GM21825 (cell line): ENCODE measurements at regions not wholly inside any gene's neighbourhood (a gene's known extent, or its start where the extent isn't known, plus 50 kb on each side); places are given as distances from the start of the nearest gene placed in this dataset.

Experiments used
- ATAC-seq: cut with Tn5 transposase; IDR thresholded peaks from one replicate; pipeline ENCODE4 v1.9.1; 2021; ENCODE audit warnings: mild to moderate bottlenecking, moderate library complexity; ENCODE audit not compliant: unreplicated experiment

GRCh38 chr5:30620481-30621085, 572.9 kb upstream of the CDH6 start:
- ATAC-seq, result no peak

DNA sequence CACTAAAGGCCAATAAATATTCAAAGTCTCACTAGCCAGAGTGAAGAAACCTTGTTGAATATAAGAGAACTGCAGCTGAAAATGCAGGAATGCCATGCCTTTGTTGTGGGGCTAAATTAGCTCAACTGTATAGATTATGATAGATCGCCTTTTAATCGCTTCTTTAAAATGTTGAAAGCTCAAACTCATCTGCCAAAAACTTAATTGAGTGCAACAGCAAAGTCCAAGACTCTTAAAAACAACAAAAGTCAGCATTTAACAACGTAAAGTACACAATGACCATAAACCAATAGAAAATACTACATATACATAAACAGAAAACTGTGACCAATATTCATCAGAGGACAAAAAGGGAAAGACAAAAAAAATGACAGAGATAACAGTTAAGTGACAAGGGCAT, 585.0 kb upstream of the CDH6 start:
- no peak for ATAC-seq

- ATAC-seq, result no peak
Measured at GRCh38 chr5:30607301-30607894, 586.1 kb upstream of the CDH6 start.

DNA sequence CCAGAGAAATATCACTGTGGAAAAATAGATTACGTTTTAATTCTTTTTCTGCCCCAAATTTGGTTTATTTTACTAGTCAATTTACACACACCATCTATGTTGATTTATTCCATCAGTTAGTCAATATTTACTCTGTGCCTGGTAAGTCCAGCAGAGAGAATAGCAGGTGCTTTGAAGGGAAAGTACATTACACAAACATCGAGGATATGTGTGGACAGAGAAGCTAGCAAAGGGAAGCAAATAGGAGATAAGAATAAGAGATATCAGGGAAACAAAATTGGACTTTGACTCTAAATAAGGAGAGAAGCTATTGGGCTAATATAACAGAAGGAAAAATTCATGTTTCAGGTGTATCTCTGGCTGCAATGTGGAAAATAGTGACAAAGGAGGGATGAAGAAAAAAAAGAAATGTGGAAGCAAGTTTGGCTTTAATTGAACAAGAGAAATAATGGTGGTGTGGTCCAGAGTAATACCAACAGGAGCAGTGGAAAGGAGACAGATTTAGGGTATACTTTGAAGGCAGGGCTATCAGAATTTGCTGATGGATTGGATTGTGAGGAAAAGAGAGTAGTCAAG, 587.7 kb upstream of the CDH6 start:
- ATAC-seq, result no peak

DNA sequence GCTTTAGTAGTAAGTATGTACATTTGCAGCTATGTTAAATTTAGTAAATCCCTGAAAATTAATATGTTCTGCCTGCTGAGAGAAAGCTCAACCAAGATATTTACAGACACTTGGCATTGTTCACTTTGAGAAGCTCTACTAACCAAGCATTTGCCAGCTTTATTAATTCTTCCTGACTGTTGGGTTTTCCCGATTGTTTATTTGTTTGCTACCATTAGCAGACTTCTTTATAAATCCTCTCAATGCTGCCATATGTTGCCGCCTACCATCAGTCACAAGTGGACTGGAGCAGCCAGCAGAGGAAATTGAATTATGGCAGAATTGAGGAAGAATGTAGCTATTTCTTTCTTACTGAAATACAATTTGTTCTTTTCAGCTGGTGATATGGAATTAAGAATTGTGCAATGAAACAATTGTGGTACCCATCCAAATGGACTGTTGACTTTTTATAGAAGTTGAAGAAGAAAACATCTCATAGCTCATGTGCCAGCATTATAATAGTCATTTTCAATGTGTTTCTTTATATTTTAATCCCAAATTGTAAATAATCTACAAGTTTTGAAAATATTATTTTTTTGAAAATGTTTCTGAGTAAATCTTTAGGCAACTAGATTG, 588.7 kb upstream of the CDH6 start:
- ATAC-seq, result no peak

DNA sequence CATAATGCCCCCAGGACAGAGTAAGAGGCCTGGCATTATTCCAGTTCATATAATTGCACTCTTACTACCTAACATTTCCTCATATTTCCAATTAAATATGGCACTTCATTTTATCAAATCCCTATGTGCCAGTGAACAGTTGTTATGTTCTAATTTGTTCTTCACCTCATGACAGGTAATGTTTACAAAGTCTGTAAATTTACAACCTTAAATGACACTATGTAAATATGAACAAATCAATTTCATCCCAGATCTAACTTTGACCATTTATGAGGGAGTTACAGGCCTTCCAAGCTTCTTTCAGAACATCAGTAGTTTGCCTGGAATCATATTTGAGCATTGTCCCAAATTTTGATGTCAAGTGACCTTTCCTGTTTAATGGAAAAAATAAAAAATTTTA, 592.6 kb upstream of the CDH6 start:
- ATAC-seq, result no peak

GRCh38 chr5:30596495-30597064, 596.9 kb upstream of the CDH6 start:
- no peak for ATAC-seq

GRCh38 chr5:30594331-30594730, 599.2 kb upstream of the CDH6 start:
- no peak for ATAC-seq

DNA sequence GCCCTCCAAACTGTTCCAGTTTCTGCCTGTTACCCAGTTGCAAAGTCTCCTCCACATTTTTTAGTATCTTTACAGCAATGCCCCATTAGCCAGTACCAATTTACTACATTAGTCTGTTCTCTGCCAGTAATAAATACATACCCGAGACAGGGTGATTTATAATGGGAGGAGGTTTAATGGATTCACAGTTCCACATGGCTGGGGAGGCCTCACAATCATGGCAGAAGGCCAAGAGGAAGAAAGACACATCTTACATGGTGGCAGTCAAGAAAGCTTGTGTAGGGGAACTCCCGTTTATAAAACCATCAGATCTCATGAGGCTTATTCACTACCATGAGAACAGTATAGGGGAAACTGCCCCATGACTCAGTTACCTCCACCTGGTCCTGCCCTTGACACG, 600.7 kb upstream of the CDH6 start:
- no peak for ATAC-seq

- ATAC-seq, result no peak
Measured at GRCh38 chr5:30581198-30581935, 612.1 kb upstream of the CDH6 start.

- ATAC-seq, result no peak
Measured at GRCh38 chr5:30574761-30575160, 618.7 kb upstream of the CDH6 start.

DNA sequence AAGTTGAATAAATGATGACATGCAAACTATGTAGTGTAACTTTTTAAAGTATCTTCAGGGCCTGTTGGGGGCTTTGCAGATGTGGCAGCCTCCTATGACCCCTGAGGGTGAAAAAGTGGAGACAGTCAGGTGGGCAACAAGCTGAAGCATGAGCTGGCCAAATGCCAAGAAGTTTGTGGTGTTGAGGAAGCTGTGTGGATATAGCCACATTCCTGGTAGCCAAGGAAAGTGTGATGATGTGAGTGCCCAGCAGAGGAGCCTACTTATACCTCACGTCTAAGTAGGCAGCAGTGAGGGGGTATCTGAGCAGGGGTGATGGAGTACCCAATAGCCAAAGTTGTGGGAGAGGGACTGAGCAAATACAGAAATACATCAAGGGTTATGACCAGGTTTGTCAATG, 621.2 kb upstream of the CDH6 start:
- no peak for ATAC-seq

DNA sequence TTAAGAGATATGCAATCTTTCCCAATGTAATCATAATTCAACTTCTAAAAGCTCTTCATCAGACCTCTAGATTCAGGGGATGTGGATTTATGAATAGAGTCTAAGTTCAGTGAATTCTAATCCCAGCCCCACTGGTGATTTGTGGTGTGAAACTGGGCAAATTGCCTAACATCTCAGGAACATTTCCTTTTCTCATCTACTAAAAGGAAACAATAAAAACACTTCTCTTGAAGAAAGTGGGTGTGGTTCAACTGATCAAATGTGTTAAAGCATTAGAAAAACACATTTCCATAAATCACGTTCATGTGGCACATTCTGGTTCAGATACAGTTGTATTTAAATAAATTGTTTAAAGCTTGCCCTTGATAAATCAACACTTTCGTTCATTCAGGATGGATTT, 631.7 kb upstream of the CDH6 start:
- ATAC-seq, result no peak

DNA sequence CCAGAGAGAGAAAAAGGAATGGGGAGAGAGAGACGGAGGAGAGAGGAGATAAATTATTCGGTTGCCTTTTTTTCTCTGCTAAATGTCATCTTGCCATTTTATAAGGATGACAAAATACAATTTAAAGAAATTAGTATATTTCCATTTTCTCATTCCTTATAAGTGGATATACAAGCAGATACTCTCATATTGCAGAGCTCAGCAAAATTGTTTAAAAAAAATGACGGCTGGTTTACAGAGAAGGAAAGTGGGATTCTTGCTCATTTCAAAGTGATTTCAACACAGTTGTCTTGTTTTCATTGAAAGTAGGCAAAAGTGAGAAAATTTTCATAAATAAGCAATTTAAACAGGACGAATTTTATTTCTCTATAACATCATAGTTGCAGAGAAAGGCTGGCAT, 641.9 kb upstream of the CDH6 start:
- no peak for ATAC-seq

GRCh38 chr5:30548580-30549305, 644.7 kb upstream of the CDH6 start:
- no peak for ATAC-seq

DNA sequence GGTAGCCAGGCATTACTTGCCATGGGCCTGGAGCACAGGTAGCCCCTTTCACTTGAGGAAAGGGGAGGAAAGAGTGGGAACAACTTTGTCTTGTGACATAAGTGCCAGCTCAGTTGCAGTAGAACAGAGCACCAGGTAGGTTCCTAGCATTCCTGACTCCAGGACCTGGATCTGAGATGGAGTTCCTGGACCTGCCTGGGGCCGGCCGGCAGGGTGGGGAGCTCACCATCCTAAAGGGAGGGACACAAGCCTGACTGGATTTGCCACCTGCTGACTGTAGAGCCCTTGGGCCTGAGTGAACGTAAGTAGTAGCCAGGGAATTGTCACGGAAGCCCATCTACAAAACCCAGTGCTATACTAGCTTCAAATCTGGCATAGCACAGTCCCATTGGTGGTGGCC, 653.3 kb upstream of the CDH6 start:
- no peak for ATAC-seq

DNA sequence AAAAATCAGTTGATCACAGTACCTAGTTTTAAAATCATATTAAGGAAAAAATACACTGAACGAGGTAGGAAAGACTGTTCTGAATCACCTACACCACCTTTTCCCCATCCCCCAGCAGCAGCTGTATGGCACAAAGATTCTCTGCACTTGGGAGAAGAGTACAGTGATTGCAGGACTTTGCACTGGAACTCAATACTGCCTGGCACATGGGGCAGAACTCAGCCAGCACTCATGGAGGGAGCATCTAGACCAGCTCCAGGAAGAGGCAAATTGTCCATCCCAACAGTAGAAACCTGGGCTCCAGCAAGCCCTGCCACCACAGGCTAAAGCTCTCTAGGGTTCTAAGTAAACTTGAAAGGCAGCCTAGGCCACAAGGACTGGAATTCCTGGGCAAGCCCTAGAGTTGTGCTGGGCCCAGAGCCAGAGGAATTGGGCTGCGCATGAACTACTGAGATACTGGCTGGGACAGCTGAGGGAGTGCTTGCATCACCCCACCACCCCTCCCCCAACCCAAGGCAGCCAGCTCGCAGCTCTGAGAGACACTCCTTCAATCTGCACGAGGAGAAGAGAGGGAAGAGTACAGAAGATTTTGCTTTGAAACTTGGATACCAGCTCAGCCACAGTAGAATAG, 654.4 kb upstream of the CDH6 start:
- ATAC-seq, result no peak

DNA sequence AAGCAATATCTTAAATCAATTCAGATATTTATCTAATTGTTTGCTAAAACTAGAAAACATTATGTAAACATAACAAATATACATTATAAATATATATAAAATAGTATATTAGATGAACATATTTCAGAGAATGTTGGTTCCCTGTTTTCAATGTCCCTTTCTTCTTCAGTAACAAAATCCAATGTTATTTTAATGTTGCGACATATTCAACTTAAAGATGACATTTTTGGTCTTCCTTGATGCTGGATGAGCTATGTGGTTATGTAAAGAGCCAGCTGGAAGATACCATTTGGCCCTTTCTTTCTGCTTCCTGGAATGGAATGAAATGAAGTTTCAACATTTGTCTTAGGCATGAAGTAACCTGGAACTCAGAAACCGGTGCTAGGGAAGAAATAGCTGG, 668.1 kb upstream of the CDH6 start:
- no peak for ATAC-seq

DNA sequence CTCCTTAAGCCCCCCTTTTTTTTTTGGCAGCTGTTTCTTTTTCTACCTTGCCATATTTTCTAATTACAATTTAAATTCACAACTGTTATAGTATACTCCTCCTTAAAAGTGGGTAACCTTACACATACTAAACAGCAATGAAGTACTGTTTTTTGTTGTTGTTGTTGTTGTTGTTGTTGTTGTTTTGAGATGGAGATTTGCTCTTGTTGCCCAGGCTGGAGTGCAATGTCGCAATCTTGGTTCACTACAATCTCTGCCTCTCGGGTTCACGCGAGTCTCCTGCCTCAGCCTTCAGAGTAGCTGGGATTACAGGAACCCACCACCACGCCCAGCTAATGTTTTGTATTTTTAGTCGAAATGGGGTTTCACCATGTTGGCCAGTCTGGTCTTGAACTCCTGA, 669.1 kb upstream of the CDH6 start:
- no peak for ATAC-seq

- no peak for ATAC-seq
Measured at GRCh38 chr5:30523061-30523460, 670.4 kb upstream of the CDH6 start.
